NCI-H69 (cell line): ENCODE measurements at regions not wholly inside any gene's neighbourhood (a gene's known extent, or its start where the extent isn't known, plus 50 kb on each side); places are given as distances from the start of the nearest gene placed in this dataset.
"Not testable (repeated sequence)": the region's sequence is repeated elsewhere in the genome, so short reads cannot be mapped to it uniquely, and the experiment has no call there.

ENCODE experiments used
- DNase-seq: peaks from one replicate; lab custom pipeline; 2025; lab: John Stamatoyannopoulos, UW

GRCh38 chrX:4091046-4091760 is 377.8 kb upstream of the PRKX start:
- DNase-seq, result no peak

- peak; percentile 20 for DNase-seq
Observed at GRCh38 chrX:4059893-4060292, 346.4 kb upstream of the PRKX start.

GRCh38 chrX:4043951-4044350 is 330.5 kb upstream of the PRKX start:
- peak; percentile 28 for DNase-seq

- DNase-seq, result no peak
Observed at GRCh38 chrX:4035874-4036273, 322.4 kb upstream of the PRKX start.

- DNase-seq, result no peak
Observed at GRCh38 chrX:4028151-4028550, 314.7 kb upstream of the PRKX start.

- DNase-seq, result no peak
Observed at GRCh38 chrX:4005281-4005680, 291.8 kb upstream of the PRKX start.

- DNase-seq, result no peak
Observed at GRCh38 chrX:4004822-4005221, 291.4 kb upstream of the PRKX start.

GRCh38 chrX:3994315-3994714 is 280.9 kb upstream of the PRKX start:
- no peak for DNase-seq

GRCh38 chrX:3990569-3990968 is 277.1 kb upstream of the PRKX start:
- DNase-seq, result no peak

- DNase-seq, result peak; percentile 19
Observed at GRCh38 chrX:3972104-3972858, 258.8 kb upstream of the PRKX start.

GRCh38 chrX:3968749-3969148 is 255.3 kb upstream of the PRKX start:
- no peak for DNase-seq

GRCh38 chrX:3963980-3964379 is 250.5 kb upstream of the PRKX start:
- no peak for DNase-seq

- peak; percentile 87 for DNase-seq
Observed at GRCh38 chrX:3962511-3963311, 249.3 kb upstream of the PRKX start.

- no peak for DNase-seq
Observed at GRCh38 chrX:3960952-3961351, 247.5 kb upstream of the PRKX start.

- no peak for DNase-seq
Observed at GRCh38 chrX:3951859-3952258, 238.4 kb upstream of the PRKX start.

- DNase-seq, result no peak
Observed at GRCh38 chrX:3950373-3950772, 236.9 kb upstream of the PRKX start.

GRCh38 chrX:3943965-3944364 is 230.5 kb upstream of the PRKX start:
- no peak for DNase-seq

GRCh38 chrX:3940000-3940610 is 226.7 kb upstream of the PRKX start:
- DNase-seq, result peak; percentile 85

- DNase-seq, result no peak
Observed at GRCh38 chrX:3938587-3938986, 225.1 kb upstream of the PRKX start.

- not testable (repeated sequence) for DNase-seq
Observed at GRCh38 chrX:3935196-3935595, 221.7 kb upstream of the PRKX start.

- DNase-seq, result not testable (repeated sequence)
Observed at GRCh38 chrX:3920424-3921017, 207.1 kb upstream of the PRKX start.
